Suprapubic skin (tissue), 4 donors: ENCODE measurements at regions not wholly inside any gene's neighbourhood (a gene's known extent, or its start where the extent isn't known, plus 50 kb on each side); places are given as distances from the start of the nearest gene placed in this dataset.

Source experiments
- EP300 ChIP-seq: sonication (generic); formaldehyde crosslinking; IDR thresholded peaks from one replicate; pipeline ENCODE4 v1.6.1; 2017; ENCODE audit warnings: antibody characterized with exemption
- POLR2A ChIP-seq, 2 donors: fragments of 450-650 bp; IDR thresholded peaks; one replicate each; pipeline ENCODE4 v1.6.1; 2017; ENCODE audit warnings: antibody characterized with exemption in 2 of 2, mild to moderate bottlenecking in 2 of 2, moderate library complexity in 2 of 2
- POLR2AphosphoS5 ChIP-seq, 3 donors: sonication (generic); formaldehyde crosslinking; IDR thresholded peaks; one replicate each; pipeline ENCODE4 v1.6.1; 2017; ENCODE audit warnings: antibody characterized with exemption in 3 of 3
- TF ChIP-seq, protein P1 (sequence below), 2 donors: fragments of 200-600 bp in 1 of 2; fragments of 450-650 bp in 1 of 2; sonication (generic) in 1 of 2; IDR thresholded peaks; one replicate each; pipeline ENCODE4 v1.5.1; 2016 to 2019; ENCODE audit warnings: antibody characterized with exemption in 2 of 2, mild to moderate bottlenecking in 1 of 2, moderate library complexity in 1 of 2

DNA sequence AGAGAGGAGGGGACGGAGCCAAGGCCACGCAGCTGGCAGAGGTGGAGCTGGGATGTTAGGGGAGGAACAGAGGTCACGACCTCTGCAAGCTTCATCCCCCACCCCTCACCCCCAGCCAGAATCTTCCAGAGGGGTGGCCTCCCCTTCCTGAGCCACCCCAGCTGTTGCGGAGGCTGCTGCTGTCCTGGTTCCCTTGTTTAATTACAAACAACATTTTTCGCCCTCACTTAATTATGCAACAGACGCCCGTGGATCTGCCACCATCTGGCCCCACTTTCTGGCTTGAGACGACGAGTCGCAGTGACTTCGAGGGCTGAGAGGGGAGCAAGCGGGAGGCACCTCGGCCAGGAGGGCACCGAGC is 153.7 kb upstream of the PTPN1 start:
- TF ChIP-seq, protein P1, sequence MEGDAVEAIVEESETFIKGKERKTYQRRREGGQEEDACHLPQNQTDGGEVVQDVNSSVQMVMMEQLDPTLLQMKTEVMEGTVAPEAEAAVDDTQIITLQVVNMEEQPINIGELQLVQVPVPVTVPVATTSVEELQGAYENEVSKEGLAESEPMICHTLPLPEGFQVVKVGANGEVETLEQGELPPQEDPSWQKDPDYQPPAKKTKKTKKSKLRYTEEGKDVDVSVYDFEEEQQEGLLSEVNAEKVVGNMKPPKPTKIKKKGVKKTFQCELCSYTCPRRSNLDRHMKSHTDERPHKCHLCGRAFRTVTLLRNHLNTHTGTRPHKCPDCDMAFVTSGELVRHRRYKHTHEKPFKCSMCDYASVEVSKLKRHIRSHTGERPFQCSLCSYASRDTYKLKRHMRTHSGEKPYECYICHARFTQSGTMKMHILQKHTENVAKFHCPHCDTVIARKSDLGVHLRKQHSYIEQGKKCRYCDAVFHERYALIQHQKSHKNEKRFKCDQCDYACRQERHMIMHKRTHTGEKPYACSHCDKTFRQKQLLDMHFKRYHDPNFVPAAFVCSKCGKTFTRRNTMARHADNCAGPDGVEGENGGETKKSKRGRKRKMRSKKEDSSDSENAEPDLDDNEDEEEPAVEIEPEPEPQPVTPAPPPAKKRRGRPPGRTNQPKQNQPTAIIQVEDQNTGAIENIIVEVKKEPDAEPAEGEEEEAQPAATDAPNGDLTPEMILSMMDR (IDR thresholded peaks at IDR 0.05): no peak
- no peak for TF ChIP-seq POLR2A (IDR thresholded peaks at IDR 0.05)
- no peak for TF ChIP-seq EP300
- no peak for TF ChIP-seq POLR2AphosphoS5 (IDR thresholded peaks at IDR 0.05)
